IMR-90 (cell line): ENCODE measurements at regions not wholly inside any gene's neighbourhood (a gene's known extent, or its start where the extent isn't known, plus 50 kb on each side); places are given as distances from the start of the nearest gene placed in this dataset.

Source experiments
- ATAC-seq: fragments of 200-7000 bp; cut with Tn5 transposase; 2 replicates; pipeline ENCODE4 v1.9.1; 2020; ENCODE audit warnings: low read depth, mild to moderate bottlenecking, moderate library complexity
- BruUV-seq: library from RNA; stranded (reverse); fragments of 400-500 nt; replicated peaks from 2 replicates; lab custom pipeline; 2021; lab: Mats Ljungman, UMichigan
- CTCF ChIA-PET: fragments of 300-600 bp; formaldehyde crosslinking; extraction: SDS; loops from one replicate; lab custom pipeline; 2021; ENCODE audit warnings: antibody characterized with exemption; lab: Yijun Ruan, JAX
- POLR2A ChIA-PET: fragments of 300-600 bp; sonication (Branson Sonifier 250); formaldehyde crosslinking; loops from one replicate; lab custom pipeline; 2022; ENCODE audit warnings: antibody characterized with exemption; ENCODE audit not compliant: unreplicated experiment; lab: Charles Lee
- DNase-seq: peaks from one replicate; pipeline ENCODE4 v3.0.0; 2013
- H2AFZ ChIP-seq: replicated peaks from 2 replicates; pipeline ENCODE3; 2013; ENCODE audit warnings: low read length, mild to moderate bottlenecking; ENCODE audit not compliant: poor library complexity
- H2AK5ac ChIP-seq: 2 replicates; pipeline ENCODE4 v1.6.1; 2013; ENCODE audit warnings: low read depth, low read length, inconsistent platforms
- H2AK9ac ChIP-seq: replicated peaks from 2 replicates; pipeline ENCODE3; 2013; ENCODE audit warnings: mild to moderate bottlenecking, low read depth, low read length, moderate library complexity; ENCODE audit not compliant: poor library complexity
- H2BK120ac ChIP-seq: 2 replicates; pipeline ENCODE4 v1.6.1; 2013; ENCODE audit warnings: low read depth, low read length, inconsistent platforms
- H2BK15ac ChIP-seq: 3 replicates; pipeline ENCODE4 v1.6.1; 2013; ENCODE audit warnings: low read depth, low read length, inconsistent platforms
- H2BK20ac ChIP-seq: 2 replicates; pipeline ENCODE4 v1.6.1; 2013; ENCODE audit warnings: low read depth, mild to moderate bottlenecking, inconsistent platforms, low read length, moderate library complexity
- H2BK5ac ChIP-seq: 2 replicates; pipeline ENCODE4 v1.6.1; 2013; ENCODE audit warnings: mild to moderate bottlenecking, low read depth, low read length, inconsistent platforms; ENCODE audit not compliant: poor library complexity, severe bottlenecking
- H3K14ac ChIP-seq: replicated peaks from 2 replicates; pipeline ENCODE4 v1.6.1; 2013; ENCODE audit warnings: low read depth, low read length, inconsistent platforms
- H3K18ac ChIP-seq: 2 replicates; pipeline ENCODE4 v1.6.1; 2013; ENCODE audit warnings: low read depth, low read length, control low read depth
- H3K23ac ChIP-seq: 2 replicates; pipeline ENCODE4 v1.6.1; 2013; ENCODE audit warnings: low read depth, low read length, inconsistent platforms
- H3K27ac ChIP-seq: 2 replicates; pipeline ENCODE4 v1.5.1; 2013; ENCODE audit warnings: mild to moderate bottlenecking, control low read depth, low read length; ENCODE audit not compliant: insufficient read depth
- H3K27me3 ChIP-seq: 2 replicates; pipeline ENCODE4 v1.6.1; 2013; ENCODE audit warnings: low read length; ENCODE audit not compliant: control insufficient read depth, insufficient read depth
- H3K36me3 ChIP-seq: 2 replicates; pipeline ENCODE4 v1.6.1; 2013; ENCODE audit warnings: low read length, mixed read lengths; ENCODE audit not compliant: control insufficient read depth, insufficient read depth
- H3K4ac ChIP-seq: 2 replicates; pipeline ENCODE4 v1.6.1; 2013; ENCODE audit warnings: low read depth, low read length, inconsistent platforms
- H3K4me1 ChIP-seq: 2 replicates; pipeline ENCODE4 v1.6.1; 2013; ENCODE audit warnings: low read length, mixed read lengths; ENCODE audit not compliant: control insufficient read depth, insufficient read depth
- H3K4me2 ChIP-seq: 2 replicates; pipeline ENCODE4 v1.6.1; 2013; ENCODE audit warnings: low read depth, mild to moderate bottlenecking, control low read depth, low read length, moderate library complexity
- H3K4me3 ChIP-seq: 2 replicates; pipeline ENCODE4 v1.5.1; 2013; ENCODE audit warnings: low read depth, mild to moderate bottlenecking, control low read depth, low read length, moderate library complexity; ENCODE audit not compliant: insufficient read depth
- H3K56ac ChIP-seq: 2 replicates; pipeline ENCODE4 v1.6.1; 2013; ENCODE audit warnings: low read length, inconsistent platforms; ENCODE audit not compliant: insufficient read depth; ENCODE audit errors: extremely low read depth
- H3K79me1 ChIP-seq, 2 experiments: 2 replicates each; pipeline ENCODE4 v1.6.1; 2013; ENCODE audit warnings: low read length in 2 of 2, inconsistent platforms in 1 of 2, low read depth in 1 of 2
- H3K9ac ChIP-seq: 2 replicates; pipeline ENCODE4 v1.6.1; 2013; ENCODE audit warnings: low read depth, low read length, control low read depth
- H3K9me1 ChIP-seq: 2 replicates; pipeline ENCODE4 v1.6.1; 2013; ENCODE audit warnings: low read length, inconsistent platforms; ENCODE audit not compliant: insufficient read depth
- H3K9me3 ChIP-seq: 2 replicates; pipeline ENCODE4 v1.6.1; 2013; ENCODE audit warnings: low read length; ENCODE audit not compliant: control insufficient read depth, insufficient read depth
- H4K20me1 ChIP-seq: 2 replicates; pipeline ENCODE4 v1.6.1; 2013; ENCODE audit warnings: low read length, inconsistent platforms; ENCODE audit not compliant: insufficient read depth
- H4K5ac ChIP-seq: 2 replicates; pipeline ENCODE4 v1.6.1; 2013; ENCODE audit warnings: mild to moderate bottlenecking, low read depth, low read length, control low read depth
- H4K8ac ChIP-seq, 2 experiments: 2 replicates each; pipeline ENCODE4 v1.6.1; 2013; ENCODE audit warnings: low read depth in 2 of 2, low read length in 2 of 2, control low read depth in 1 of 2, inconsistent platforms in 1 of 2
- H4K91ac ChIP-seq: 2 replicates; pipeline ENCODE4 v1.6.1; 2013; ENCODE audit warnings: low read depth, low read length, inconsistent platforms; ENCODE audit not compliant: insufficient read depth
- CEBPB ChIP-seq: IDR thresholded peaks from 2 replicates; pipeline ENCODE4 v1.6.1; 2012; ENCODE audit warnings: low read depth, low read length, improper control_type of control experiment
- ELK1 ChIP-seq: fragments of 150-350 bp; IDR thresholded peaks from 2 replicates; pipeline ENCODE4 v1.6.1; 2016; ENCODE audit warnings: low read depth, mild to moderate bottlenecking, low read length, moderate library complexity, borderline replicate concordance
- MAFK ChIP-seq: IDR thresholded peaks from 2 replicates; pipeline ENCODE4 v1.6.1; 2012; ENCODE audit warnings: low read depth, low read length, improper control_type of control experiment
- MAZ ChIP-seq: IDR thresholded peaks from 2 replicates; pipeline ENCODE4 v1.6.1; 2012; ENCODE audit warnings: low read depth, mild to moderate bottlenecking, low read length, improper control_type of control experiment, moderate library complexity, borderline replicate concordance
- NFE2L2 ChIP-seq: fragments of 150-350 bp; IDR thresholded peaks from 2 replicates; pipeline ENCODE4 v1.6.1; 2016; ENCODE audit warnings: low read depth, mild to moderate bottlenecking, low read length
- POLR2A ChIP-seq: IDR thresholded peaks from 2 replicates; pipeline ENCODE4 v1.6.1; 2012; ENCODE audit warnings: mild to moderate bottlenecking, low read depth, low read length
- RCOR1 ChIP-seq: IDR thresholded peaks from 2 replicates; pipeline ENCODE4 v1.6.1; 2012; ENCODE audit warnings: mild to moderate bottlenecking, low read length, improper control_type of control experiment; ENCODE audit not compliant: insufficient replicate concordance
- SMC3 ChIP-seq: fragments of 150-350 bp; IDR thresholded peaks from 2 replicates; pipeline ENCODE4 v1.6.1; 2016; ENCODE audit warnings: low read depth, mild to moderate bottlenecking, antibody characterized with exemption, low read length, moderate library complexity
- USF2 ChIP-seq: fragments of 150-350 bp; IDR thresholded peaks from 2 replicates; pipeline ENCODE4 v1.6.1; 2017; ENCODE audit warnings: mild to moderate bottlenecking, antibody characterized with exemption, low read length, low read depth
- WGBS, 2 experiments: methylation state at CpG; one replicate each; pipeline versions ENCODE4 v1.1.5 to v1.1.7; 2013; ENCODE audit warnings: missing lambda C conversion rate in 2 of 2; ENCODE audit not compliant: insufficient read length in 1 of 2; ENCODE audit errors: extremely low coverage in 2 of 2; 5-methylcytosine and 5-hydroxymethylcytosine counted together
- dilution Hi-C: fragments of 300-500 bp; cut with HindIII; formaldehyde crosslinking; loops from one replicate; pipeline ENCODE4 v1.14.3; 2018; ENCODE audit warnings: low sequenced_read_pairs; ENCODE audit not compliant: unreplicated experiment
- in situ Hi-C: fragments of 300-500 bp; cut with MboI; formaldehyde crosslinking; loops from 3 replicates; pipeline ENCODE4 v1.14.3; 2019; ENCODE audit warnings: low sequenced_read_pairs, inconsistent platforms, mixed read lengths
- intact Hi-C: fragments of 100-400 bp; cut with micrococcal nuclease; formaldehyde crosslinking; loops from 2 replicates; pipeline ENCODE4 v1.10.0; 2022

DNA sequence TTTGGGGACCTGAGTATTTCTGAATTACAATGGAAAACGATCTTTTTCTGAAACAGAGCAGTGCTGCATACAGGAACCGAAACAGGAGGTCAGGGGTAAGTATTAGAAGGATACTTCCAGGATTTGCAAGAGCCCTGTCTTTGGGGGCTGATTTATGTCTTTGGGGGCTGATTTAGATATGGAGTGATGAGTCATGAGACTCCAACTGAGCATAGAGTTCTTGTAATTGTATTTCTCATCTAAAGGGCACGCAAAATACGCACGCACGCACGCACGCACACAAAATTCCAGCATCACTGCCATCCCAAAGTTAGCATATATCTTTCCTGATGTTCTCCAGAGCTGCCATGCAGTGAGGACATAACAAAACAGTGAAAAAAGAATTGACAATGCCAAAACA is 414.8 kb upstream of the CCNH start:
- dilution Hi-C loops (no loop called here), in situ Hi-C loops (no loop called here), intact Hi-C loops (no loop called here)
- BruUV-seq: no TSS peak
- H2AK9ac ChIP-seq: no peak overlapping the region
- no peaks in the 10 kb centered on the region for H3K36me3 ChIP-seq
- no peak overlapping the region for H3K18ac ChIP-seq
- H2BK120ac ChIP-seq: no peak overlapping the region
- no peaks in the 10 kb centered on the region for H3K4me1 ChIP-seq
- H3K27ac ChIP-seq: no peak overlapping the region
- WGBS, 2 experiments: no CpG with 5 or more reads among the region's 8 CpGs
- no peak overlapping the region for H3K4me2 ChIP-seq
- H4K91ac ChIP-seq: no peak overlapping the region
- no peak overlapping the region for H3K4ac ChIP-seq
- ChIA-PET CTCF (no interaction called here), POLR2A (no interaction called here)
- H4K5ac ChIP-seq: no peak overlapping the region
- H3K9ac ChIP-seq: no peak overlapping the region
- no peak overlapping the region for H2AK5ac ChIP-seq
- H4K20me1 ChIP-seq: no peaks in the 10 kb centered on the region
- H3K9me3 ChIP-seq: peaks cover 8% of the 10 kb centered on the region
- no peak for TF ChIP-seq MAFK
- TF ChIP-seq NFE2L2: no peak
- TF ChIP-seq POLR2A: no peak
- no peak for TF ChIP-seq USF2
- no peak for TF ChIP-seq MAZ
- no peak for TF ChIP-seq SMC3
- no peak for TF ChIP-seq RCOR1
- TF ChIP-seq CEBPB: no peak
- no peak for TF ChIP-seq ELK1
- H3K9me1 ChIP-seq: no peaks in the 10 kb centered on the region
- no peaks in the 10 kb centered on the region for H3K79me1 ChIP-seq
- H3K23ac ChIP-seq: no peak overlapping the region
- no peak overlapping the region for H3K4me3 ChIP-seq
- H2BK15ac ChIP-seq: no peak overlapping the region
- H2BK5ac ChIP-seq: no peak overlapping the region
- no peak overlapping the region for H4K8ac ChIP-seq
- no peak overlapping the region for H2AFZ ChIP-seq
- DNase-seq: no peak
- H3K27me3 ChIP-seq: no peaks in the 10 kb centered on the region
- H2BK20ac ChIP-seq: no peak overlapping the region
- H3K56ac ChIP-seq: no peak overlapping the region
- H3K14ac ChIP-seq: no peak overlapping the region
- ATAC-seq: no peak
